ENCODE measurements at regions not wholly inside any gene's neighbourhood (a gene's known extent, or its start where the extent isn't known, plus 50 kb on each side); places are given as distances from the start of the nearest gene placed in this dataset.

DNA sequence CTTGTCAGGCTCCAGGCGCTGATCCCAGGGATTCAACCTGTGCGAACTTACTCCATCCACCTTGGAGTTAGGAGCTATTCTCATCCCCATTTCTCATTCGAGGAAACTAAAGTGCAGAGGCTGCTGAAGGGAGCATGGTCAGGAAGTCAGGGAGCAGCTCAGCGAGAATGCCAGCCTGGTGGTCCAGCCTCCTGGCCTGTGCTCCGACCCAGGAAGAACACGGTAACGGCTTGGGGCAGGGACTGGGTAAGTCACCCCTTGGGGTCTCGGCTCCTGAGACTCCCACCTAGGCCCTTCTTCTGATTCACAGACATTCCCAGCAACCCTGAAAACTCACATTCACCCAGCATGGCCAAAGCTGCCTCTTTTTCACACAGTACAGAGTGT, 132.8 kb downstream of the CRYBB2 start:
- no peak overlapping the region for H3K27ac ChIP-seq (ENCODE audit: insufficient read depth, low read length)
- ChIA-PET CTCF (no interaction called here), POLR2A (ENCODE audit: unreplicated experiment) (no interaction called here)
- no peak overlapping the region for H2BK5ac ChIP-seq (ENCODE audit: low read depth, low read length, poor library complexity, severe bottlenecking)
- no peak overlapping the region for H4K5ac ChIP-seq (ENCODE audit: low read depth, low read length)
- no peaks in the 10 kb centered on the region for H3K9me3 ChIP-seq (ENCODE audit: control insufficient read depth, insufficient read depth, low read length)
- TF ChIP-seq, protein P1, sequence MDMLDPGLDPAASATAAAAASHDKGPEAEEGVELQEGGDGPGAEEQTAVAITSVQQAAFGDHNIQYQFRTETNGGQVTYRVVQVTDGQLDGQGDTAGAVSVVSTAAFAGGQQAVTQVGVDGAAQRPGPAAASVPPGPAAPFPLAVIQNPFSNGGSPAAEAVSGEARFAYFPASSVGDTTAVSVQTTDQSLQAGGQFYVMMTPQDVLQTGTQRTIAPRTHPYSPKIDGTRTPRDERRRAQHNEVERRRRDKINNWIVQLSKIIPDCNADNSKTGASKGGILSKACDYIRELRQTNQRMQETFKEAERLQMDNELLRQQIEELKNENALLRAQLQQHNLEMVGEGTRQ (IDR thresholded peaks at IDR 0.05; ENCODE audit: low read depth, low read length), result no peak
- TF ChIP-seq RAD21 (IDR thresholded peaks at IDR 0.05; ENCODE audit: low read length), result no peak
- TF ChIP-seq CEBPB (IDR thresholded peaks at IDR 0.05; ENCODE audit: low read depth, low read length), result no peak
- TF ChIP-seq SMC3 (IDR thresholded peaks at IDR 0.05; ENCODE audit: low read depth, low read length), result no peak
- TF ChIP-seq, protein P2, sequence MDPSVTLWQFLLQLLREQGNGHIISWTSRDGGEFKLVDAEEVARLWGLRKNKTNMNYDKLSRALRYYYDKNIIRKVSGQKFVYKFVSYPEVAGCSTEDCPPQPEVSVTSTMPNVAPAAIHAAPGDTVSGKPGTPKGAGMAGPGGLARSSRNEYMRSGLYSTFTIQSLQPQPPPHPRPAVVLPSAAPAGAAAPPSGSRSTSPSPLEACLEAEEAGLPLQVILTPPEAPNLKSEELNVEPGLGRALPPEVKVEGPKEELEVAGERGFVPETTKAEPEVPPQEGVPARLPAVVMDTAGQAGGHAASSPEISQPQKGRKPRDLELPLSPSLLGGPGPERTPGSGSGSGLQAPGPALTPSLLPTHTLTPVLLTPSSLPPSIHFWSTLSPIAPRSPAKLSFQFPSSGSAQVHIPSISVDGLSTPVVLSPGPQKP (IDR thresholded peaks at IDR 0.05; ENCODE audit: borderline replicate concordance, low read depth, low read length), result no peak
- TF ChIP-seq FOS (IDR thresholded peaks at IDR 0.05; ENCODE audit: low read depth, low read length), result no peak
- TF ChIP-seq MXI1 (IDR thresholded peaks at IDR 0.05; ENCODE audit: borderline replicate concordance, low read depth, low read length), result no peak
- TF ChIP-seq RCOR1 (IDR thresholded peaks at IDR 0.05; ENCODE audit: insufficient replicate concordance, low read length), result no peak
- TF ChIP-seq NFE2L2 (IDR thresholded peaks at IDR 0.05; ENCODE audit: low read depth, low read length), result no peak
- TF ChIP-seq, protein P3, sequence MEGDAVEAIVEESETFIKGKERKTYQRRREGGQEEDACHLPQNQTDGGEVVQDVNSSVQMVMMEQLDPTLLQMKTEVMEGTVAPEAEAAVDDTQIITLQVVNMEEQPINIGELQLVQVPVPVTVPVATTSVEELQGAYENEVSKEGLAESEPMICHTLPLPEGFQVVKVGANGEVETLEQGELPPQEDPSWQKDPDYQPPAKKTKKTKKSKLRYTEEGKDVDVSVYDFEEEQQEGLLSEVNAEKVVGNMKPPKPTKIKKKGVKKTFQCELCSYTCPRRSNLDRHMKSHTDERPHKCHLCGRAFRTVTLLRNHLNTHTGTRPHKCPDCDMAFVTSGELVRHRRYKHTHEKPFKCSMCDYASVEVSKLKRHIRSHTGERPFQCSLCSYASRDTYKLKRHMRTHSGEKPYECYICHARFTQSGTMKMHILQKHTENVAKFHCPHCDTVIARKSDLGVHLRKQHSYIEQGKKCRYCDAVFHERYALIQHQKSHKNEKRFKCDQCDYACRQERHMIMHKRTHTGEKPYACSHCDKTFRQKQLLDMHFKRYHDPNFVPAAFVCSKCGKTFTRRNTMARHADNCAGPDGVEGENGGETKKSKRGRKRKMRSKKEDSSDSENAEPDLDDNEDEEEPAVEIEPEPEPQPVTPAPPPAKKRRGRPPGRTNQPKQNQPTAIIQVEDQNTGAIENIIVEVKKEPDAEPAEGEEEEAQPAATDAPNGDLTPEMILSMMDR (conservative IDR thresholded peaks at IDR 0.05; ENCODE audit: low read depth, low read length), result no peak
- no peak for TF ChIP-seq MAZ (IDR thresholded peaks at IDR 0.05; ENCODE audit: borderline replicate concordance, low read depth, low read length)
- TF ChIP-seq MAFK (IDR thresholded peaks at IDR 0.05; ENCODE audit: low read depth, low read length), result no peak
- no peak for TF ChIP-seq BHLHE40 (IDR thresholded peaks at IDR 0.05; ENCODE audit: low read depth, low read length)
- TF ChIP-seq CHD1 (IDR thresholded peaks at IDR 0.05; ENCODE audit: low read depth, low read length), result no peak
- H3K36me3 ChIP-seq (ENCODE audit: control insufficient read depth, insufficient read depth, low read length), result peaks cover 52% of the 10 kb centered on the region
- H3K4me1 ChIP-seq (ENCODE audit: control insufficient read depth, insufficient read depth, low read length), result peaks cover 5% of the 10 kb centered on the region; the same call in 1 of the 2 replicates
- no peak overlapping the region for H4K8ac ChIP-seq (ENCODE audit: low read depth in 2 of 2, low read length in 2 of 2)
- H2AFZ ChIP-seq (replicated peaks; ENCODE audit: low read length, poor library complexity), result no peak overlapping the region
- H3K14ac ChIP-seq (replicated peaks; ENCODE audit: low read depth, low read length), result no peak overlapping the region
- DNase-seq (no peak), ATAC-seq (ENCODE audit: low read depth) (no peak)
- H4K91ac ChIP-seq (ENCODE audit: insufficient read depth, low read depth, low read length), result no peak overlapping the region
- no peak overlapping the region for H3K4me2 ChIP-seq (ENCODE audit: low read depth, low read length)
- no peak overlapping the region for H3K4ac ChIP-seq (ENCODE audit: low read depth, low read length)
- no peaks in the 10 kb centered on the region for H3K27me3 ChIP-seq (ENCODE audit: control insufficient read depth, insufficient read depth, low read length)
- intact Hi-C loops (cut with micrococcal nuclease) (no loop called here), in situ Hi-C loops (cut with MboI; ENCODE audit: low sequenced_read_pairs) (no loop called here), dilution Hi-C loops (cut with HindIII; ENCODE audit: low sequenced_read_pairs, unreplicated experiment) (no loop called here)
- H3K9ac ChIP-seq (ENCODE audit: low read depth, low read length), result no peak overlapping the region
- H2BK20ac ChIP-seq (ENCODE audit: low read depth, low read length), result no peak overlapping the region
- H3K9me1 ChIP-seq (ENCODE audit: insufficient read depth, low read length), result no peaks in the 10 kb centered on the region
- H2BK15ac ChIP-seq (ENCODE audit: low read depth, low read length), result no peak overlapping the region
- H2AK5ac ChIP-seq (ENCODE audit: low read depth, low read length), result no peak overlapping the region
- peak overlapping the region; percentile 48 for H2AK9ac ChIP-seq (replicated peaks; ENCODE audit: low read depth, low read length, poor library complexity)
- no TSS peak for BruUV-seq (replicated peaks)
- H3K56ac ChIP-seq (ENCODE audit: extremely low read depth, insufficient read depth, low read length), result no peak overlapping the region
- H2BK120ac ChIP-seq (ENCODE audit: low read depth, low read length), result no peak overlapping the region
- H3K18ac ChIP-seq (ENCODE audit: low read depth, low read length), result no peak overlapping the region
- H3K79me1 ChIP-seq (ENCODE audit: low read depth in 1 of 2, low read length in 2 of 2), result no peaks in the 10 kb centered on the region
- 95% methylated on average over 4 of the region's 8 CpGs; no CpG with 5 or more reads in 1 of the 2 experiments for WGBS, 2 experiments (ENCODE audit: extremely low coverage in 2 of 2, insufficient read length in 1 of 2)
- no peak overlapping the region for H3K4me3 ChIP-seq (ENCODE audit: insufficient read depth, low read depth, low read length)
- H4K20me1 ChIP-seq (ENCODE audit: insufficient read depth, low read length), result no peaks in the 10 kb centered on the region; the same call in 1 of the 2 replicates
- no peak overlapping the region for H3K23ac ChIP-seq (ENCODE audit: low read depth, low read length)

All from IMR-90 (cell line).